ENCODE measurements at regions not wholly inside any gene's neighbourhood (a gene's known extent, or its start where the extent isn't known, plus 50 kb on each side); places are given as distances from the start of the nearest gene placed in this dataset.

- Histone ChIP-seq H3K9me3 (ENCODE audit: control insufficient read depth in 1 of 2, insufficient read depth in 1 of 2, low read depth in 1 of 2, low read length in 2 of 2) (peaks cover 7 to 9% of the 10 kb centered on the region in 2 experiments; a peak in 2 of 4 replicates), H3K4me3 (replicated peaks in 1 of 2; ENCODE audit: low read depth in 1 of 2, low read length in 2 of 2) (no peak overlapping the region), H2AFZ (ENCODE audit: low read depth, low read length, poor library complexity, severe bottlenecking) (no peak overlapping the region), H3K27me3 (ENCODE audit: insufficient read depth, low read length) (peaks cover 4% of the 10 kb centered on the region; the same call in 1 of the 2 replicates), H3K27ac (ENCODE audit: low read depth, low read length) (no peak overlapping the region), H3K4me2 (ENCODE audit: low read length) (no peak overlapping the region), H3K79me2 (ENCODE audit: insufficient read depth, low read length) (no peaks in the 10 kb centered on the region), H4K20me1 (ENCODE audit: insufficient read depth) (no peaks in the 10 kb centered on the region), H3K9me2 (ENCODE audit: insufficient read depth) (no peaks in the 10 kb centered on the region), H3K36me3 (ENCODE audit: control insufficient read depth in 1 of 2, insufficient read depth in 2 of 2, low read length in 2 of 2) (no peaks in the 10 kb centered on the region), H3K9ac (ENCODE audit: low read length) (no peak overlapping the region), H3K4me1 (ENCODE audit: control insufficient read depth in 1 of 2, insufficient read depth in 2 of 2, low read length in 2 of 2) (no peaks in the 10 kb centered on the region)
- ATAC-seq: no peak
- no TSS peak for BruUV-seq (replicated peaks)
- POLR2A ChIA-PET: no interaction called here
- intact Hi-C loops (cut with micrococcal nuclease): no loop called here
- no peak for DNase-seq (ENCODE audit: low read depth, low spot score)
- TF ChIP-seq CBX3 (IDR thresholded peaks at IDR 0.05; ENCODE audit: low read depth): no peak
- TF ChIP-seq EZH2 (IDR thresholded peaks at IDR 0.05): no peak
- TF ChIP-seq REST (IDR thresholded peaks at IDR 0.05; ENCODE audit: low read depth): no peak
- no peak for TF ChIP-seq SIN3A (IDR thresholded peaks at IDR 0.05; ENCODE audit: low read depth)
- CTCF ChIA-PET: no interaction called here
- RAD21 ChIA-PET (ENCODE audit: low non-redundant PET in 1 of 2, low total read pairs in 2 of 2, uncharacterized antibody in 2 of 2, unreplicated experiment in 2 of 2): no interaction called here
Observed at GRCh38 chr10:128940081-128940480, 527.0 kb upstream of the MGMT start.

GRCh38 chr10:128943111-128943510, 523.9 kb upstream of the MGMT start:
- Histone ChIP-seq H3K9me2 (ENCODE audit: insufficient read depth) (no peaks in the 10 kb centered on the region), H4K20me1 (ENCODE audit: insufficient read depth) (no peaks in the 10 kb centered on the region), H3K9ac (ENCODE audit: low read length) (no peak overlapping the region), H3K27me3 (ENCODE audit: insufficient read depth, low read length) (peaks cover 4% of the 10 kb centered on the region; the same call in 1 of the 2 replicates), H2AFZ (ENCODE audit: low read depth, low read length, poor library complexity, severe bottlenecking) (no peak overlapping the region), H3K4me1 (ENCODE audit: control insufficient read depth in 1 of 2, insufficient read depth in 2 of 2, low read length in 2 of 2) (no peaks in the 10 kb centered on the region), H3K27ac (ENCODE audit: low read depth, low read length) (no peak overlapping the region), H3K36me3 (ENCODE audit: control insufficient read depth in 1 of 2, insufficient read depth in 2 of 2, low read length in 2 of 2) (no peaks in the 10 kb centered on the region), H3K4me2 (ENCODE audit: low read length) (no peak overlapping the region), H3K4me3 (replicated peaks in 1 of 2; ENCODE audit: low read depth in 1 of 2, low read length in 2 of 2) (no peak overlapping the region), H3K9me3 (ENCODE audit: control insufficient read depth in 1 of 2, insufficient read depth in 1 of 2, low read depth in 1 of 2, low read length in 2 of 2) (peaks cover 6 to 12% of the 10 kb centered on the region in 2 experiments; a peak in 2 of 4 replicates), H3K79me2 (ENCODE audit: insufficient read depth, low read length) (no peaks in the 10 kb centered on the region)
- BruUV-seq (replicated peaks): no TSS peak
- ChIA-PET RAD21 (ENCODE audit: low non-redundant PET in 1 of 2, low total read pairs in 2 of 2, uncharacterized antibody in 2 of 2, unreplicated experiment in 2 of 2) (no interaction called here), CTCF (no interaction called here), POLR2A (no interaction called here)
- no peak for ATAC-seq
- intact Hi-C loops (cut with micrococcal nuclease): no loop called here
- DNase-seq (ENCODE audit: low read depth, low spot score): no peak
- TF ChIP-seq EGR1 (IDR thresholded peaks at IDR 0.05; ENCODE audit: low read depth) (no peak), POLR2AphosphoS5 (IDR thresholded peaks at IDR 0.05; ENCODE audit: low read depth, low read length) (no peak), SRF (IDR thresholded peaks at IDR 0.05; ENCODE audit: low read depth) (no peak), CBX3 (IDR thresholded peaks at IDR 0.05; ENCODE audit: low read depth) (no peak), POLR2A (IDR thresholded peaks at IDR 0.05; ENCODE audit: borderline replicate concordance, extremely low read depth, insufficient read depth, insufficient read length) (no peak), ZFX (IDR thresholded peaks at IDR 0.05) (no peak), ZBTB33 (IDR thresholded peaks at IDR 0.05; ENCODE audit: extremely low read depth, insufficient replicate concordance, low read length) (no peak), SIN3A (IDR thresholded peaks at IDR 0.05; ENCODE audit: low read depth) (no peak), ELF1 (IDR thresholded peaks at IDR 0.05; ENCODE audit: borderline replicate concordance, low read depth) (no peak), ZNF274 (IDR thresholded peaks at IDR 0.05; ENCODE audit: low read depth, low read length) (no peak), CEBPB (IDR thresholded peaks at IDR 0.05; ENCODE audit: low read depth) (no peak)
